ENCODE measurements at regions not wholly inside any gene's neighbourhood (a gene's known extent, or its start where the extent isn't known, plus 50 kb on each side); places are given as distances from the start of the nearest gene placed in this dataset. TPM values are rescaled to one million over a fixed set of nuclear protein-coding genes. Genes with fewer than 3 reads are reported as not detected.

DNA sequence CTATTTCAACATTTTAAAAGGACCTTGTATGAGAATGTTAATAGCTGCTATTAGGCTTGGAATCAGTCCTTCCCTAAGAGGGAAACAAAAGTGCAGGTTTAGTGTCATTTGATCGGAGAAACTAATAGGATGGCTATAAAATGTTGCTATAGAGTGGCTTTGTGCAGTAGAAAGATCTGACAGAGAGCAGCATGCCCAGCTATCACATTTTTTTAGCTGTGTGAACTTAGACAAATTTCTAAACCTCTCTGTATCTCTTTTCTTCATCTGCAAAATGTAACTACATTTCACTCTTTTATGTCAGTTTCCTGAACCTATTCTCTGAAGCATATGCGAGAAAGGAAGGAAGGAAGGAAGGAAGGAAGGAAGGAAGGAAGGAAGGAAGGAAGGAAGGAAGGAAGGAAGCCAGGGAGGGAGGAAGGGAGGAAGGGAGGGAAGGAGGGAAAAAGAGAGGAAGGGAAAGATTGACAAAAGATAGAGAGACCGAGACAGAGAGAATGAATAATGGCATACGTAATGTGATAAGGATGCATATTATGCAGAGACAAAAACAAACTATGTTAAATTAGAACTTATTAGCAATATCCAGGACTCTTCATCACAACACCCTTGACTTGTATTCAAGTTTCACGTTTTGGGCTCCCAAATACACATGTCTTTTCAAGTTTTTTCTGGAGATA lies 52.6 kb upstream of the CDH8 start:
- ChIA-PET CTCF (no interaction called here), SMC1A (ENCODE audit: uncharacterized antibody, unreplicated experiment) (no interaction called here), POLR2A (no interaction called here), RAD21 (ENCODE audit: unreplicated experiment) (no interaction called here)
- H3K36me3 ChIP-seq (ENCODE audit: control insufficient read depth in 2 of 2, insufficient read depth in 2 of 2, low read length in 1 of 2), result no peaks in the 10 kb centered on the region
- H3K79me2 ChIP-seq (ENCODE audit: control insufficient read depth, insufficient read depth, low read length), result no peaks in the 10 kb centered on the region
- WGBS (ENCODE audit: insufficient coverage, insufficient replicate concordance, low lambda C conversion rate, missing lambda C conversion rate), result 20% methylated on average over 5 of the region's 5 CpGs
- H3K27me3 ChIP-seq (replicated peaks in 1 of 2; ENCODE audit: control insufficient read depth in 2 of 2, insufficient read depth in 2 of 2, low read length in 1 of 2), result no peaks in the 10 kb centered on the region
- H3K9ac ChIP-seq (ENCODE audit: control insufficient read depth, insufficient read depth, low read length), result no peak overlapping the region
- intact Hi-C loops (cut with micrococcal nuclease; ENCODE audit: unreplicated experiment) (no loop called here), in situ Hi-C loops (cut with MboI) (no loop called here)
- FAIRE-seq (no peak), ATAC-seq (no peak), DNase-seq (ENCODE audit: low read depth, low spot score) (no peak)
- no peak overlapping the region for H3K27ac ChIP-seq (ENCODE audit: control insufficient read depth, insufficient read depth)
- H3K4me2 ChIP-seq (ENCODE audit: control insufficient read depth, insufficient read depth), result no peak overlapping the region
- no peak overlapping the region for H3K4me3 ChIP-seq
- no peaks in the 10 kb centered on the region for H4K20me1 ChIP-seq (ENCODE audit: control insufficient read depth, insufficient read depth)
- H3K4me1 ChIP-seq (ENCODE audit: control insufficient read depth, insufficient read depth, low read length), result no peaks in the 10 kb centered on the region
- no peaks in the 10 kb centered on the region for H3K9me3 ChIP-seq (replicated peaks; ENCODE audit: control insufficient read depth, insufficient read depth, low read length)
- TF ChIP-seq KLF5 (IDR thresholded peaks at IDR 0.05; ENCODE audit: partially characterized antibody) (no peak), SP1 (IDR thresholded peaks at IDR 0.05; ENCODE audit: low read depth, low read length) (no peak)
- TF ChIP-seq, protein P1, sequence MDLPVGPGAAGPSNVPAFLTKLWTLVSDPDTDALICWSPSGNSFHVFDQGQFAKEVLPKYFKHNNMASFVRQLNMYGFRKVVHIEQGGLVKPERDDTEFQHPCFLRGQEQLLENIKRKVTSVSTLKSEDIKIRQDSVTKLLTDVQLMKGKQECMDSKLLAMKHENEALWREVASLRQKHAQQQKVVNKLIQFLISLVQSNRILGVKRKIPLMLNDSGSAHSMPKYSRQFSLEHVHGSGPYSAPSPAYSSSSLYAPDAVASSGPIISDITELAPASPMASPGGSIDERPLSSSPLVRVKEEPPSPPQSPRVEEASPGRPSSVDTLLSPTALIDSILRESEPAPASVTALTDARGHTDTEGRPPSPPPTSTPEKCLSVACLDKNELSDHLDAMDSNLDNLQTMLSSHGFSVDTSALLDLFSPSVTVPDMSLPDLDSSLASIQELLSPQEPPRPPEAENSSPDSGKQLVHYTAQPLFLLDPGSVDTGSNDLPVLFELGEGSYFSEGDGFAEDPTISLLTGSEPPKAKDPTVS (IDR thresholded peaks at IDR 0.05; ENCODE audit: low read depth, low read length), result no peak
- H2AFZ ChIP-seq (ENCODE audit: control insufficient read depth, low read depth, low read length), result no peak overlapping the region
- BruUV-seq (replicated peaks), result no TSS peak

Small RNAs in the stretch of these regions (small RNA-seq; reads per million reads assigned to genes)
- gene AC009101.1 (not detected), gene AC009161.2 (not detected), gene AC018846.1 (not detected), gene AC138305.3 (not detected), gene RNU6-21P (not detected)
